ENCODE measurements at regions not wholly inside any gene's neighbourhood (a gene's known extent, or its start where the extent isn't known, plus 50 kb on each side); places are given as distances from the start of the nearest gene placed in this dataset.

GRCh38 chr1:78355656-78356055, 135.1 kb upstream of the PTGFR start:
- no peaks in the 10 kb centered on the region for H3K4me1 Mint-ChIP-seq
- no peak overlapping the region for H3K4me3 Mint-ChIP-seq
- H3K9ac ChIP-seq (ENCODE audit: insufficient read depth, low read length, poor library complexity, severe bottlenecking): no peak overlapping the region
- peaks cover 0 to 9% (median 4%) of the 10 kb centered on the region in 7 donors for H3K9me3 Mint-ChIP-seq
- H3K9me3 ChIP-seq (replicated peaks in 1 of 2; ENCODE audit: control insufficient read depth in 1 of 2, insufficient read depth in 1 of 2, low read length in 2 of 2): no peaks in the 10 kb centered on the region
- no peaks in the 10 kb centered on the region for H3K79me2 ChIP-seq (ENCODE audit: insufficient read depth, low read length)
- no peaks in the 10 kb centered on the region for H3K36me3 Mint-ChIP-seq
- H3K27me3 Mint-ChIP-seq (ENCODE audit: low read depth in 3 of 3): peaks cover 0 to 2% (median 0%) of the 10 kb centered on the region in 3 donors
- TF ChIP-seq, protein P1, sequence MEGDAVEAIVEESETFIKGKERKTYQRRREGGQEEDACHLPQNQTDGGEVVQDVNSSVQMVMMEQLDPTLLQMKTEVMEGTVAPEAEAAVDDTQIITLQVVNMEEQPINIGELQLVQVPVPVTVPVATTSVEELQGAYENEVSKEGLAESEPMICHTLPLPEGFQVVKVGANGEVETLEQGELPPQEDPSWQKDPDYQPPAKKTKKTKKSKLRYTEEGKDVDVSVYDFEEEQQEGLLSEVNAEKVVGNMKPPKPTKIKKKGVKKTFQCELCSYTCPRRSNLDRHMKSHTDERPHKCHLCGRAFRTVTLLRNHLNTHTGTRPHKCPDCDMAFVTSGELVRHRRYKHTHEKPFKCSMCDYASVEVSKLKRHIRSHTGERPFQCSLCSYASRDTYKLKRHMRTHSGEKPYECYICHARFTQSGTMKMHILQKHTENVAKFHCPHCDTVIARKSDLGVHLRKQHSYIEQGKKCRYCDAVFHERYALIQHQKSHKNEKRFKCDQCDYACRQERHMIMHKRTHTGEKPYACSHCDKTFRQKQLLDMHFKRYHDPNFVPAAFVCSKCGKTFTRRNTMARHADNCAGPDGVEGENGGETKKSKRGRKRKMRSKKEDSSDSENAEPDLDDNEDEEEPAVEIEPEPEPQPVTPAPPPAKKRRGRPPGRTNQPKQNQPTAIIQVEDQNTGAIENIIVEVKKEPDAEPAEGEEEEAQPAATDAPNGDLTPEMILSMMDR (IDR thresholded peaks at IDR 0.05): no peak
- no peaks in the 10 kb centered on the region for H3K27me3 ChIP-seq (ENCODE audit: control insufficient read depth in 2 of 2, insufficient read depth in 2 of 2, low read length in 2 of 2)
- no peak overlapping the region for H3K4me3 ChIP-seq (replicated peaks in 1 of 3; ENCODE audit: low read depth in 2 of 3, low read length in 3 of 3)
- H3K36me3 ChIP-seq (replicated peaks in 1 of 2; ENCODE audit: control insufficient read depth in 1 of 2, insufficient read depth in 2 of 2, low read length in 2 of 2): no peaks in the 10 kb centered on the region
- no peak overlapping the region for H2AFZ ChIP-seq (ENCODE audit: insufficient read depth, low read depth, low read length, poor library complexity, severe bottlenecking)
- H3K4me1 ChIP-seq (ENCODE audit: control insufficient read depth in 1 of 2, insufficient read depth in 2 of 2, low read length in 2 of 2): no peaks in the 10 kb centered on the region
- no peak for DNase-seq
- intact Hi-C loops (cut with micrococcal nuclease): no loop called here
- no peak overlapping the region for H3K4me2 ChIP-seq (replicated peaks; ENCODE audit: extremely low read depth, low read length, poor library complexity, severe bottlenecking)
- no peak overlapping the region for H3K27ac ChIP-seq (ENCODE audit: low read depth in 1 of 2, low read length in 2 of 2)
- no peak overlapping the region for H3K27ac Mint-ChIP-seq
- WGBS (ENCODE audit: insufficient coverage): no CpG with 5 or more reads among the region's 1 CpG
- no peaks in the 10 kb centered on the region for H4K20me1 ChIP-seq (ENCODE audit: insufficient read depth, low read length)

GRCh38 chr1:78358165-78358564, 132.6 kb upstream of the PTGFR start:
- Histone ChIP-seq H3K4me1 (ENCODE audit: control insufficient read depth in 1 of 2, insufficient read depth in 2 of 2, low read length in 2 of 2) (no peaks in the 10 kb centered on the region), H3K27ac (ENCODE audit: low read depth in 1 of 2, low read length in 2 of 2) (no peak overlapping the region), H3K4me2 (replicated peaks; ENCODE audit: extremely low read depth, low read length, poor library complexity, severe bottlenecking) (no peak overlapping the region), H3K9me3 (replicated peaks in 1 of 2; ENCODE audit: control insufficient read depth in 1 of 2, insufficient read depth in 1 of 2, low read length in 2 of 2) (no peaks in the 10 kb centered on the region), H3K79me2 (ENCODE audit: insufficient read depth, low read length) (no peaks in the 10 kb centered on the region), H3K4me3 (replicated peaks in 1 of 3; ENCODE audit: low read depth in 2 of 3, low read length in 3 of 3) (no peak overlapping the region), H3K27me3 (ENCODE audit: control insufficient read depth in 2 of 2, insufficient read depth in 2 of 2, low read length in 2 of 2) (no peaks in the 10 kb centered on the region), H3K9ac (ENCODE audit: insufficient read depth, low read length, poor library complexity, severe bottlenecking) (no peak overlapping the region), H3K36me3 (replicated peaks in 1 of 2; ENCODE audit: control insufficient read depth in 1 of 2, insufficient read depth in 2 of 2, low read length in 2 of 2) (no peaks in the 10 kb centered on the region), H2AFZ (ENCODE audit: insufficient read depth, low read depth, low read length, poor library complexity, severe bottlenecking) (no peak overlapping the region), H4K20me1 (ENCODE audit: insufficient read depth, low read length) (no peaks in the 10 kb centered on the region)
- no peak overlapping the region for H3K4me3 Mint-ChIP-seq
- H3K4me1 Mint-ChIP-seq: no peaks in the 10 kb centered on the region
- H3K27ac Mint-ChIP-seq: no peak overlapping the region
- no peak for DNase-seq
- H3K36me3 Mint-ChIP-seq: no peaks in the 10 kb centered on the region
- H3K27me3 Mint-ChIP-seq (ENCODE audit: low read depth in 3 of 3): peaks cover 0 to 2% (median 0%) of the 10 kb centered on the region in 3 donors
- H3K9me3 Mint-ChIP-seq: peaks cover 0 to 9% (median 3%) of the 10 kb centered on the region in 7 donors
- no CpG with 5 or more reads among the region's 3 CpGs for WGBS (ENCODE audit: insufficient coverage)
- TF ChIP-seq, protein P1 (IDR thresholded peaks at IDR 0.05): no peak
- intact Hi-C loops (cut with micrococcal nuclease): no loop called here

All from CD14-positive monocyte (primary cell).